IMR-90 (cell line): ENCODE measurements at regions not wholly inside any gene's neighbourhood (a gene's known extent, or its start where the extent isn't known, plus 50 kb on each side); places are given as distances from the start of the nearest gene placed in this dataset.

Experiments used
- ATAC-seq: fragments of 200-7000 bp; cut with Tn5 transposase; 2 replicates; pipeline ENCODE4 v1.9.1; 2020; ENCODE audit warnings: low read depth, mild to moderate bottlenecking, moderate library complexity
- BruUV-seq: library from RNA; stranded (reverse); fragments of 400-500 nt; replicated peaks from 2 replicates; lab custom pipeline; 2021; lab: Mats Ljungman, UMichigan
- CTCF ChIA-PET: fragments of 300-600 bp; formaldehyde crosslinking; extraction: SDS; loops from one replicate; lab custom pipeline; 2021; ENCODE audit warnings: antibody characterized with exemption; lab: Yijun Ruan, JAX
- POLR2A ChIA-PET: fragments of 300-600 bp; sonication (Branson Sonifier 250); formaldehyde crosslinking; loops from one replicate; lab custom pipeline; 2022; ENCODE audit warnings: antibody characterized with exemption; ENCODE audit not compliant: unreplicated experiment; lab: Charles Lee
- DNase-seq: peaks from one replicate; pipeline ENCODE4 v3.0.0; 2013
- H2AFZ ChIP-seq: replicated peaks from 2 replicates; pipeline ENCODE3; 2013; ENCODE audit warnings: low read length, mild to moderate bottlenecking; ENCODE audit not compliant: poor library complexity
- H2AK5ac ChIP-seq: 2 replicates; pipeline ENCODE4 v1.6.1; 2013; ENCODE audit warnings: low read depth, low read length, inconsistent platforms
- H2AK9ac ChIP-seq: replicated peaks from 2 replicates; pipeline ENCODE3; 2013; ENCODE audit warnings: mild to moderate bottlenecking, low read depth, low read length, moderate library complexity; ENCODE audit not compliant: poor library complexity
- H2BK120ac ChIP-seq: 2 replicates; pipeline ENCODE4 v1.6.1; 2013; ENCODE audit warnings: low read depth, low read length, inconsistent platforms
- H2BK15ac ChIP-seq: 3 replicates; pipeline ENCODE4 v1.6.1; 2013; ENCODE audit warnings: low read depth, low read length, inconsistent platforms
- H2BK20ac ChIP-seq: 2 replicates; pipeline ENCODE4 v1.6.1; 2013; ENCODE audit warnings: low read depth, mild to moderate bottlenecking, inconsistent platforms, low read length, moderate library complexity
- H2BK5ac ChIP-seq: 2 replicates; pipeline ENCODE4 v1.6.1; 2013; ENCODE audit warnings: mild to moderate bottlenecking, low read depth, low read length, inconsistent platforms; ENCODE audit not compliant: poor library complexity, severe bottlenecking
- H3K14ac ChIP-seq: replicated peaks from 2 replicates; pipeline ENCODE4 v1.6.1; 2013; ENCODE audit warnings: low read depth, low read length, inconsistent platforms
- H3K18ac ChIP-seq: 2 replicates; pipeline ENCODE4 v1.6.1; 2013; ENCODE audit warnings: low read depth, low read length, control low read depth
- H3K23ac ChIP-seq: 2 replicates; pipeline ENCODE4 v1.6.1; 2013; ENCODE audit warnings: low read depth, low read length, inconsistent platforms
- H3K27ac ChIP-seq: 2 replicates; pipeline ENCODE4 v1.5.1; 2013; ENCODE audit warnings: mild to moderate bottlenecking, control low read depth, low read length; ENCODE audit not compliant: insufficient read depth
- H3K27me3 ChIP-seq: 2 replicates; pipeline ENCODE4 v1.6.1; 2013; ENCODE audit warnings: low read length; ENCODE audit not compliant: control insufficient read depth, insufficient read depth
- H3K36me3 ChIP-seq: 2 replicates; pipeline ENCODE4 v1.6.1; 2013; ENCODE audit warnings: low read length, mixed read lengths; ENCODE audit not compliant: control insufficient read depth, insufficient read depth
- H3K4ac ChIP-seq: 2 replicates; pipeline ENCODE4 v1.6.1; 2013; ENCODE audit warnings: low read depth, low read length, inconsistent platforms
- H3K4me1 ChIP-seq: 2 replicates; pipeline ENCODE4 v1.6.1; 2013; ENCODE audit warnings: low read length, mixed read lengths; ENCODE audit not compliant: control insufficient read depth, insufficient read depth
- H3K4me2 ChIP-seq: 2 replicates; pipeline ENCODE4 v1.6.1; 2013; ENCODE audit warnings: low read depth, mild to moderate bottlenecking, control low read depth, low read length, moderate library complexity
- H3K4me3 ChIP-seq: 2 replicates; pipeline ENCODE4 v1.5.1; 2013; ENCODE audit warnings: low read depth, mild to moderate bottlenecking, control low read depth, low read length, moderate library complexity; ENCODE audit not compliant: insufficient read depth
- H3K56ac ChIP-seq: 2 replicates; pipeline ENCODE4 v1.6.1; 2013; ENCODE audit warnings: low read length, inconsistent platforms; ENCODE audit not compliant: insufficient read depth; ENCODE audit errors: extremely low read depth
- H3K79me1 ChIP-seq, 2 experiments: 2 replicates each; pipeline ENCODE4 v1.6.1; 2013; ENCODE audit warnings: low read length in 2 of 2, inconsistent platforms in 1 of 2, low read depth in 1 of 2
- H3K9ac ChIP-seq: 2 replicates; pipeline ENCODE4 v1.6.1; 2013; ENCODE audit warnings: low read depth, low read length, control low read depth
- H3K9me1 ChIP-seq: 2 replicates; pipeline ENCODE4 v1.6.1; 2013; ENCODE audit warnings: low read length, inconsistent platforms; ENCODE audit not compliant: insufficient read depth
- H3K9me3 ChIP-seq: 2 replicates; pipeline ENCODE4 v1.6.1; 2013; ENCODE audit warnings: low read length; ENCODE audit not compliant: control insufficient read depth, insufficient read depth
- H4K20me1 ChIP-seq: 2 replicates; pipeline ENCODE4 v1.6.1; 2013; ENCODE audit warnings: low read length, inconsistent platforms; ENCODE audit not compliant: insufficient read depth
- H4K5ac ChIP-seq: 2 replicates; pipeline ENCODE4 v1.6.1; 2013; ENCODE audit warnings: mild to moderate bottlenecking, low read depth, low read length, control low read depth
- H4K8ac ChIP-seq, 2 experiments: 2 replicates each; pipeline ENCODE4 v1.6.1; 2013; ENCODE audit warnings: low read depth in 2 of 2, low read length in 2 of 2, control low read depth in 1 of 2, inconsistent platforms in 1 of 2
- H4K91ac ChIP-seq: 2 replicates; pipeline ENCODE4 v1.6.1; 2013; ENCODE audit warnings: low read depth, low read length, inconsistent platforms; ENCODE audit not compliant: insufficient read depth
- ELK1 ChIP-seq: fragments of 150-350 bp; IDR thresholded peaks from 2 replicates; pipeline ENCODE4 v1.6.1; 2016; ENCODE audit warnings: low read depth, mild to moderate bottlenecking, low read length, moderate library complexity, borderline replicate concordance
- FOS ChIP-seq: fragments of 150-350 bp; IDR thresholded peaks from 2 replicates; pipeline ENCODE4 v1.6.1; 2016; ENCODE audit warnings: low read depth, low read length
- MAFK ChIP-seq: IDR thresholded peaks from 2 replicates; pipeline ENCODE4 v1.6.1; 2012; ENCODE audit warnings: low read depth, low read length, improper control_type of control experiment
- SMC3 ChIP-seq: fragments of 150-350 bp; IDR thresholded peaks from 2 replicates; pipeline ENCODE4 v1.6.1; 2016; ENCODE audit warnings: low read depth, mild to moderate bottlenecking, antibody characterized with exemption, low read length, moderate library complexity
- WGBS, 2 experiments: methylation state at CpG; one replicate each; pipeline versions ENCODE4 v1.1.5 to v1.1.7; 2013; ENCODE audit warnings: missing lambda C conversion rate in 2 of 2; ENCODE audit not compliant: insufficient read length in 1 of 2; ENCODE audit errors: extremely low coverage in 2 of 2; 5-methylcytosine and 5-hydroxymethylcytosine counted together
- dilution Hi-C: fragments of 300-500 bp; cut with HindIII; formaldehyde crosslinking; loops from one replicate; pipeline ENCODE4 v1.14.3; 2018; ENCODE audit warnings: low sequenced_read_pairs; ENCODE audit not compliant: unreplicated experiment
- in situ Hi-C: fragments of 300-500 bp; cut with MboI; formaldehyde crosslinking; loops from 3 replicates; pipeline ENCODE4 v1.14.3; 2019; ENCODE audit warnings: low sequenced_read_pairs, inconsistent platforms, mixed read lengths
- intact Hi-C: fragments of 100-400 bp; cut with micrococcal nuclease; formaldehyde crosslinking; loops from 2 replicates; pipeline ENCODE4 v1.10.0; 2022

- no CpG with 5 or more reads among the region's 1 CpG for WGBS, 2 experiments
- no peak overlapping the region for H2BK120ac ChIP-seq
- H2BK20ac ChIP-seq: no peak overlapping the region
- ChIA-PET CTCF (interaction anchor here (1.0 to 1.1 kb wide), 2 partner anchors 8 to 10 kb away, joined by 3 to 6 read pairs; no protein-coding TSS in a partner anchor), POLR2A (no interaction called here)
- dilution Hi-C loops (no loop called here), in situ Hi-C loops (no loop called here), intact Hi-C loops (no loop called here)
- H4K8ac ChIP-seq: no peak overlapping the region
- no peaks in the 10 kb centered on the region for H3K79me1 ChIP-seq
- H2AK9ac ChIP-seq: no peak overlapping the region
- no peak overlapping the region for H3K14ac ChIP-seq
- TF ChIP-seq MAFK (peak; percentile 90), SMC3 (no peak), FOS (no peak), ELK1 (no peak)
- BruUV-seq: no TSS peak
- peaks cover 11% of the 10 kb centered on the region for H3K9me1 ChIP-seq
- no peak overlapping the region for H3K4me3 ChIP-seq
- no peak overlapping the region for H2AFZ ChIP-seq
- H3K4me2 ChIP-seq: no peak overlapping the region
- H3K56ac ChIP-seq: no peak overlapping the region
- no peak overlapping the region for H4K5ac ChIP-seq
- H3K36me3 ChIP-seq: no peaks in the 10 kb centered on the region
- no peak overlapping the region for H3K27ac ChIP-seq
- H3K9ac ChIP-seq: no peak overlapping the region
- no peaks in the 10 kb centered on the region for H3K27me3 ChIP-seq
- H4K91ac ChIP-seq: no peak overlapping the region
- H2BK15ac ChIP-seq: no peak overlapping the region
- ATAC-seq: no peak
- H4K20me1 ChIP-seq: no peaks in the 10 kb centered on the region
- H3K4ac ChIP-seq: no peak overlapping the region
- no peak overlapping the region for H2BK5ac ChIP-seq
- DNase-seq: no peak
- no peak overlapping the region for H2AK5ac ChIP-seq
- H3K9me3 ChIP-seq: no peaks in the 10 kb centered on the region
- H3K23ac ChIP-seq: no peak overlapping the region
- no peak overlapping the region for H3K18ac ChIP-seq
- H3K4me1 ChIP-seq: peaks cover 9% of the 10 kb centered on the region
These were observed 248.0 kb upstream of the HS6ST1 start for GRCh38 chr2:128566671-128567070.
